SIG-M5 treated with dmso at 0.1 percent for 504 hours (cell line): ENCODE measurements at regions not wholly inside any gene's neighbourhood (a gene's known extent, or its start where the extent isn't known, plus 50 kb on each side); places are given as distances from the start of the nearest gene placed in this dataset.
"Not testable (repeated sequence)": the region's sequence is repeated elsewhere in the genome, so short reads cannot be mapped to it uniquely, and the experiment has no call there.

Source experiments
- DNase-seq: peaks from one replicate; lab custom pipeline; 2025; ENCODE audit not compliant: unreplicated experiment; lab: John Stamatoyannopoulos, UW

DNA sequence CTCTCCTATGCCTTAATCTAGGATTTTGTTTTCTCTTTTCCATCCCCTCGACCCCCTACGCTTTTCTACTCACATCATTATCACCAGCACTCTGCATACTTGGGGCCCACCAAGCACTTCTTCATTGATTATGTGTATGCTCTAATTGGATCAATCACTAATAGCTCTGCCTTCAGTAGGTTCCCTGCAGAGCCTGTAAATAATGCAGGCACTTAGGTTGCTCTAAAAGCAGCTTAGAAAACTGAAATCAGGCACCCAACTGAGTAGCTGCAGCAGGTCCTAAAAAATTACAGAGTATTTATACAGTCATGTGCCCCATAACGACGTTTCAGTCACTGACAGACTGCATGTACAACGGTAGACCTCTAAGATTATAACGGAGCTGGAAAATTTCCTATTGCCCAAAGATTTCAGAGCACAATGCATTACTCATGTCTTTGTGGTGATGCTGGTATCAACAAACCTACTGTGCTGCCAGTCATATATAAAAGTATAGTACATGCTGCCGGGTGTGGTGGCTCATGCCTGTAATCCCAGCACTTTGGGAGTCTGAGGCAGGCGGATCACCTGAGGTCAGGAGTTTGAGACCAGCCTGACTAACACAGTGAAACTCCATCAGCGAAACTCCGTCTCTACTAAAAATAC, 280.4 kb downstream of the HS3ST3B1 start:
- no peak for DNase-seq

DNA sequence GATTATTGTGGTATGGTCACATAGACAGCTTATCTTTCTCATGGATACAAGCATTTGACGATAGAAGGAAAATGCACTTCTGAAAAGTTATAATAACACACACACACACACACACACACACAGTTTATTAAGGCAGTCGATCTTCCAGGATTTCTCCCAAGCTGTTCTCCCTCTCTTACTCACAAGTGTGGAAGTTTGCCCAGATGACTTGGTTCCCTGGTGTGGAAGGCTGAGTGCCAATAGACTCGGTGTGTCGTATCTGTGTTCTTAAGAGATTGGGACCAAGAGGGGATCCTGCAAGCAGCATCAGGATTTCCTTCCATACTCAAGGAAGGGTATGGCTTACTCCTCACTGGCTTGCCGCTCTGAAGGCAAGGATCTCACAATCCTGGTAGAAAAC, 279.6 kb downstream of the HS3ST3B1 start:
- no peak for DNase-seq

DNA sequence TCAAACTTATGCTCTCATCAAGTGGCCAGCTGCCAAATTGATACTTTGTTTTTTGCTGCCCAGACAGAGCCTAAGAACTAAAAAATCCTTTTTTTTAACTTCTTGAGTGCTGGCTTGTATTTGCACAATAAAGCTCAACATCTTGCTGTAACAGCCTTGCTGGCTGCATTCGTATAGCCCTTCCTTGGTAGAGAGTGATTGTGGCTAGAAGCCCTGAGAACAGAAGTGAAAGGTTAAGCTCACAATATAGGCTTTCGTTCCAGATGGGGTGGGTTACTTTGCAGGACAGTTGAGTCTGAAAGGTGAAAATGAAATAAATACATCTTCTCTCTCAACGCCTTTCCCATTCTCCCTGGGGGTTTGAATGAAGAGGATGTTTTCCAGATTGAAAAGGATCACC, 278.8 kb downstream of the HS3ST3B1 start:
- DNase-seq, result no peak

DNA sequence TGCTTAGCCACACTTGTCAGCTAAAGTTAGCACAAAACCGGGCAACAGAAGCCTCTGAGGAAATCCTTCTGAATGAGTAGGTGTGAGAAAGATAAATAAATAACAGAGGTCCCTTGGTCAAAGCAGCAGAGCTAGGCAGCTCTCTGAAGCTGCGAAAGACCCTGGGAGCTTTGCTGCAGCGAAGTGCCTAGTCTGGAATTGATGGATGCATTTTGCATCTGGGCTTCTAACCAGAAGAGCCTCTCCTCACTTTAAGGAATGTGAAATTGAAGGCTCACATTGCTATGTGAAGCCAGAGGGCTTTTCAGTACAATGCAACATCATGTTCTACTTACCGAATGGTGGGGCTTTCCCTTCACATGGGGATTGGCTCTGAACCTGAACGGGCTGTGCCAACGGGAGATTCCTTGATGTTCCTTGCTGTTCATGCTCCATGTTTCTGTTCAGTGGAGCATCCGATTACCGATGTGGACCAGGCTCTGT, 274.6 kb downstream of the HS3ST3B1 start:
- DNase-seq, result no peak

DNA sequence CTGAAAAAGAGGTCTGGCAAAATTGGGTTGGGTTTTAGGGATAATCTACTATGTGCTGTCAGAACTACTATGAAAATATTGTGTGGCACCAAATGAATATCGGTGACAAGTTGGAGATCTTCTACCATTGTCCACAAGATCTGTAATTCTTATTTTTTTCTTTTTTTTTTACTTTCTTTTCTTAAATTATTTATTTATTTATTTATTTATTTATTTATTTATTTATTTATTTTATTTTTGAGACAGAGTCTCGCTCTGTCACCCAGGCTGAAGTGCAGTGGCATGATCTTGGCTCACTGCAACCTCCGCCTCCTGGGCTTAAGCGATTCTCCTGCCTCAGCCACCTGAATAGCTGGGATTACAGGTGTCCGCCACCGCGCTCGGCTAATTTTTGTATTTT, 259.4 kb downstream of the HS3ST3B1 start:
- not testable (repeated sequence) for DNase-seq

DNA sequence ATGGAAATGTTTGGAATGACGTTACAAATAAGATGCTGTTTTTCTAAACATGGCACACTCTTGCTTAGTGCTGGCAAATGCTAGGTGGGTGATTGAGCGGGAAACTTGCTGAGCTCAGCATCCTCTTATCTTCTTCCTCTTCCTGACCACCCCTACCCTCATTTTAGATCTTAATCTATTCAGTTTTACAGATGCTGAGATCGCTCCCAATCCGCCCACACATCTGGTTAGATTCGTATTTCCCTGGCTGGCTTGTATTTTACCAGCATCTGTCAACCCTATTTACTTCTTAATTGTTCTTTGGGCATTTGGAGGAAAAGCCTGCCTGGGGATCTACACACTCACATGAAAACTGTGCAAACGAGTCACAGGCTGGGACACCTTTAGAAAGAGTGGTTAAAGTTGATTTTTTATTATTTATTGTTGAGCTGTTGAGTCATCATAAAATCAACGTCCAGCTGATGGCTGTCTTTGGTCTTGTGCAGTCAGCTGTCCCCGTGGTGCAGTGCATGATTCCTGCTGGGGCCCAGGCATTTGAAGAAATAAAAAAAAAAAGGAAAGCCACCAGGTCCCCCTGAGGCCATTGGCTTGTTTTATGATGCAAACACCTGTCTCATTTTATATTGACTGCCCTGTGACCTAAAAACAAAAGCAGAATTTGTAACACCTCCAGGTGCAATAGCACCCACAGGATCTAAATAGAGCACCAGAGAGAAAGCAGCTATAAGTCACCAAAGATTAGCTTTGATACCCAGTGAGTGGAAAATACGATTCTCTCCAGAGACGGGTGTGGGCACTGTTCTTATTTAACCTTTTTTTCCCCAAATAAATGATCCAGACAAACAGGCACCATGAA, 258.6 kb downstream of the HS3ST3B1 start:
- no peak for DNase-seq

DNA sequence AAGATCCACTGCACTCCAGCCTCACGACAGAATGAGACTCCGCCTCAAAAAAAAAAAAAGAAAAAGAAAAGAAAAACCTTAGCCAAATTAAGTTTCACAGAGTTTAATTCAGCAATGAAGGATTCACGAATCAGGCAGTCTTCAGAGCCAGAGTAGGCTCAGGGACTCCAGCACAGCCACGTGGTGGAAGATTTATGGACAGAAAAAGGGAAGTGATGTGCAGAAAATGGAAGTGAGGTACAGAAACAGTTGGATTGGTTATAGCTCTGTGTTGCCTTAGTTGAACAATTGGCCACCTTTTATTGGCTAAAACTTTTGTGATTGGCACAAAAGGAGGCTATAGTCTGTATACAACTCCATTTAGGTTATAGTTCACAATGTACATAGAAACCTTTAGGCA, 256.6 kb downstream of the HS3ST3B1 start:
- DNase-seq, result peak; percentile 18

DNA sequence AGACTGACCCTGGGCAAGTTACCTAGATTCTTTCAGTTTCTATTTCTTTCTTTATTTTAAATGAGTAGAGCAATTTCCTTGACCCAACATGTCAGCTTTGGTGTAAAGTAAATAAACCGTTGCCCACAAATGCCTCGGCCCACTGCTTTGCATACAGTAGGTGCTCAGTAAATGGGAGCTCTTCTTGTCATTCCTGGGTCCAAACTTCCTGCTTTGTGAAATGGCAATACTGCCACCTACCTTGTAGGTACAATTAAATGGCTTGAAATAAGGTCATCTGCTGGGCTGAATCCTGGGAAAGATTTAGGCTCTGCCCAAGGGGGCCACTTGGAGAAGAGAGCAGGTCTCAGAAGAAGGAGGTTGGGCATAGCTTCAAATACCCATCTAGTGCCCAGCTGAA, 253.0 kb downstream of the HS3ST3B1 start:
- DNase-seq, result no peak

DNA sequence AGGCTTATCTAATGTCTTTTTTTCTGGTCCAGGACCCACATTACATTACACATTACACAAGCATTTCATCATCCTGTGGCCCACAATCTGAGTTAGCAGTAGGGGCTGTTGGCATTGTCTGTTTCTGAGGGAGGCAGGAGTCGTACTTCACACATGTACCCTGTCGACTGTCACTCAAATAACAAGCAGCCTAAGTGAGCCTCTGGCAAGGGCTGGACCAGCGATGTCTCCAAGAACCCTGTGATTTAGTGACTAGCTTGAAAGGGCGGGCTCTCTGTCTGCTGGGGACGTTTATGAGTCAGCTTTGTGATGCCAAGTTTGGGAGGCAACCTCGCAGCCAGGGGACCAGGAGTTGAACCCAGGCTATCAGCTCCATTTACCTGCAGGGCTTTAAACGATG, 251.4 kb downstream of the HS3ST3B1 start:
- no peak for DNase-seq

DNA sequence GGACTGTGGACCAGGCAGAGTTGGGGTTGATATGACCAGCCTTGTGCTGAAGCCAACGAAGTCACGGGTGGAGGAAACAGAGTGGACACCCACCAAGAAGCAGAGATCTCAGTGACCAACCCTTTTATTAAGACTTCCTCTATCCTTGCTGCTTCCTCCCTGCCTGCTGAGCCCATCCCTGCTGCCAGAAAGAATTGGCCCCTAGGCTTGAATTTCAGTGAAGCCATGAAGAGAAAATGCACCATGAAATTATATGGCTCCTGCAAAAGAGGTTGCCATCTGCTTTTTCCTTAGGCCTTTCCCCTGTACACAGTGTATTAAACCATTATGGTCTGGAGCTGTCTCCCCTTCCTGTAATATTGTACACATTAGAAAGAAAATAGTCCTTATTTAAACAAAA, 246.7 kb downstream of the HS3ST3B1 start:
- no peak for DNase-seq

DNA sequence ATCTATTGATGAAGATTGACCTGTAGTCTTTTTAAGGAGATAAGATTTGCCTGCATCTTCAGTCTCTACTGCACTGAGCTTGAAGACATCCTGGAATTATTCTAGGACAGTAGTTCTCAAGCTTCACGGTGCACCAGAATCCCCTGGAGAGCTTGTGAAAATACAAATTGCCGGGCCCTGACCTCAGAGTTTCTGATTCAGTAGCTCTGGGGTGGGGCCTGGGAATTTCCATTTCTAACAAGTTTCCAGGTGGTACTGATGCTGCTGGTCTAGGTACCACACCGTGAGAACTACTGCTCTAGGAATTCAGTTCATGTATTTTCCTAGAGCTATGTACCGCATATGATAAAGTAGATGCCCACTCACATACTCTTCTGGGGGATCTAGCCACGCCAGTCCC, 246.1 kb downstream of the HS3ST3B1 start:
- DNase-seq, result no peak

DNA sequence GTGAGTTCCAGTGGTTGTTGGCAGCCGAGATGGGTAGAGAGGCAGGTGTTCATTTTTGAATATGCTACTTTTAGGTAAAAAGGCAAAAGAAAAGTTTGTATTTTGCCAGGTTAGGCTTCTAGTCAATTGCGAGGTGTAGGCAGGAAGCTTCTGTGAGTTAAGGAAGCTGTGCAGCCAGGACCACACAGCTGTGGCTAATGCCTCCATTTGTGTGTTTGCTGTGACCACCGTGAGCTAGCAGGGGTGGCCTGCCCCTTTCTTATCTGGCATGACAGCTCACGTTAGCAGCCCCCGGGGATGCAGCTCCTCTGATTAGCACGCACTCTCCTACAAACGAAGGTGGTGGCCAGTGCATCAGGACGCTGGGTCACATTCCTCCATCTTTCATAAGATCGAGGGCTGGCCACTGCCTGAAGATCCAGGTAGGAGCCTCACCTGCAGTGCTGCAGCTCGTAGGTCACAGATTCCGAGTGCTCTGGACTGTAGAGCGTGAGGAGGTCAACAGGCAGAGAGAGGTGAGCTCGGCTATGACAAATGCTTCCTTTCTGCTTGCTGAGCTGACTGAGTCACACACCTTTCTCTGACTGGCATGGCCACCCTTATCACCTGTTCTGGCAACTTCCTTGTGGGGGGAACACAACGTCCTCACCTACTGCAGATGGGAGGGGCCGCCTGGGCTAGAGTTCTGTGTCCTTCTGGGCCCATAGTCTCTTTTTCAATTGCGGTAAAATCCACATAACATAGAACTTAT, 244.4 kb downstream of the HS3ST3B1 start:
- no peak for DNase-seq

DNA sequence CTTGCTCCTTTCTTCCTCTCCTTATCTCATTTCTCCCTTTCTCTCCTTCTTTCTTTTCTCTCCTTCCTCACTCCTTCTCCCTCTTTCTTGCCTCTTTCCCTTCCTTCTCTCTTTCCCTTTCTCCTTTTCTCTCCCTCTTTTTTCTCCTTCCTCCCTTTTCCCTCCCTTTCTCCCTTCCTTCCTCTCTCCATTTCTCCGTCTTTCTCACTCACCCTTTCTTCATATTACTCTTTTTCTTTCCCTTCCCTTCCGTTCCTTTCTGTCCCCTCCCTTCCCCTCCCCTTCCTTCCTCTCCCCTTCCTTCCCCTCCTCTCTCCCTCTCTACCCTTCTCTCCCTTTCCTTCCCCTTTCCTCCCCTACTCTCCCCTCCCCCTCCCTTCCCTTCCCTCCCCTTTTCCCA, 240.8 kb downstream of the HS3ST3B1 start:
- no peak for DNase-seq

DNA sequence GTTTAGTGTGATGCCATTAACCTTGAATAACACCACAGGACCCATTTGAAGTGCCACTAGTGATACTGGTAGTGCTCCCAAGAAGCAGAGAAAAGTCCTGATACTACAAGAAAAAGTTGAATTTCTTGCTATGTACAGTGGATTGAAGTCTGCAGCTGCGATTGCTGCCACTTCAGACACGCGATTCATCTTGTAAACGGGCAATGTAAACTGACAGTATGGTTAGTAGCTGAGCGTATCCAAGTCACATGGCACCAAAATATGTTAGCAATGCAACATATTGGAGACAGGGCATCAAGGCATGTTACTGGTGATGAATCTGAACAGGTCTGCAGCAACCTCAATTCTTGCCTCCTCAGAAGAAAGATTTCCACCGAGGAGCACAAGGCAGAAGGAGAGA, 238.9 kb downstream of the HS3ST3B1 start:
- no peak for DNase-seq

DNA sequence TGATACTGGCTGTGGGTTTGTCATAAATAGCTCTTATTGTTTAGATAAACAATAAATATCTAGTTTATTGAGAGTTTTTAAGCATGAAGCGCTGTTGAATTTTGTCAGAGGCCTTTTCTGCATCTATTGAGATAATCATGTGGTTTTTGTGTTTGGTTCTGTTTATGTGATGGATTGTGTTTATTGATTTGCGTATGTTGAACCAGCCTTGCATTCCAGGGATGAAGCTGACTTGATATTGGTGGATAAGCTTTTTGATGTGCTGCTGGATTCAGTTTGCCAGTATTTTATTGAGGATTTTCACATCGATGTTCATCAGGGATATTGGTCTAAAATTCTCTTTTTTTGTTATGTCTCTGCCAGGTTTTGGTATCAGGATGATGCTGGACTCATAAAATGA, 231.4 kb downstream of the HS3ST3B1 start:
- DNase-seq, result not testable (repeated sequence)

DNA sequence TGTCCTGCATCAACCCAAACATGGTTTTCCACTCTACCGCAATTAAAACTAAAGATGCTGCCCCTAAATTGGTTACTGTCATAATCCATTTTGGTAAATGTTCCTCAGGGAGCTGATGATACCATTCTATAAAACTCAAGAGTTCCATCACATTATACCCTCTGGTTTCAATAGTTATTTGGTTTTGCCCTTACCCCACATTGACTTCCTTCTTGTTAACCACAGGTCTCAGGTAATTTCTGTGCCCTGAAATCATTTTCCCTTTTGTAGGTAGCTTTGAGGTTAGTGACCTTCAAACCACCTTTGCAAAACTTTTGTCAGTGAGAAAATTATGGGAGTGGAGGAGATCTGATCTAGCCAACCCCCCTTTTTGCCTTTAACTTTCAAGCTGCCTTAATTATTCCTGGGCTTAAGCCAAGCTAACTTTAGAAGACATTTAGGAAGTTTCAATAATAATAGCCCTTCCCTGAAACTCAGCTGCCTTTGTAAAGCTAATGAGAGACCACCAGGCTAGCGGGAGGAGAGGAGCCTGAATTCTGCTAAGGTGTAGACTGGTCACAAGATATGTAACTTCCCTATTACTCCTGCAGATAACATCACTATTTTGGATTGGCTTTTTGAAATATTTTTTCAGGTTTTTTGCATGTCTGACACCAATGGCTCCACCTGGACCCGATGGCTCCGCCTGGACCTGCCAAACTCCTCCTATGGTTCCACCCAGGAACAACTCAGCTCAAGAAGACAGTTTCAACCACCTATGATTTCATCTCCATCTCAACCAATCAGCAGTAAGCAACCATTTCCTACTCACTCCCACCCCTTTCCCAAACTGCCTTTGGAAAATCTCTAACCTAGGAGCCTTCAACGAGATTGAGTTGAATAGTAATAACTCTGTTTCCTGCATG, 224.9 kb downstream of the HS3ST3B1 start:
- DNase-seq, result no peak

DNA sequence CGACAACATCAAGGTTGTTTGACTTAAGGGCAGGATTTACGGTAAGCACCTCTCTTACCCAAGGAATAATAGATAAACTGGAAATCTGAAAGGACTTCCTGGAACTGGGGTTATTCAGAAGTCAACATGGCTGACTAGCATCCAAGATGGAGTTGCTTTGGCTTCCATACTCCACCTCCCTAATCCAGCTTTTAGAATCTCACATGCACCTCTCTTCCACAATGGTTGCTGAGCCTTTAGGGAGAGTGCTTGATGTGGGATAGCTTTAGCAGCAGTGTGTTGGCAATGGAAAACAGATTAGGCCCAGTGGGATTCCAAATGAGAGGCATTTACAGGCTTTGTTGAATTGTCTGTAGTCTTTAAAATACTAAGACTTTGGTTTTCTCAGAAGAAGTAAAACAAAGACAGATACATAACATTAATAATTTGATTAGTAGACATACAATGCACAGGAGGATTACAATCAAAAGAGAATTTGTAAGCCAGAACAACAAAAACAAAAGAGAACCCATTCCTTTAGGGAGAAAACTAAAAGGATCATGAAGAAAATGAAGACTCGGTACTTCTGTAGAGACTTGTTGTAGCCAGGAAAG, 222.0 kb downstream of the HS3ST3B1 start:
- DNase-seq, result no peak

DNA sequence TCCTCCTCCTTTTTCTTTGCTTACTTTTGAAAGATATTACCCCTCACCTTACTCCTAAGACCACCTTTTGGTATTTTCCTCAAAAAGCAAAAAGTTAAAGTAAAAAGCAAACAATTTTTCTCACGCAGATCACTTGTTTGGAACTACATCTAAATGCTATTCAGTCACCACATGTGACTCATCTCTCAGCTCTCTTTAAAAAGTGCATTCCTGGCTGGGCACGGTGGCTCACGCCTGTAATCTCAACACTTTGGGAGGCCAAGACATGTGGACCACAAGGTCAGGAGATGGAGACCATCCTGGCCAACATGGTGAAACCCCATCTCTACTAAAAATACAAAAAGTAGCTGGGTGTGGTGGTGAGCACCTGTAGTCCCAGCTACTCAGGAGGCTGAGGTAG, 218.0 kb downstream of the HS3ST3B1 start:
- DNase-seq, result not testable (repeated sequence)

DNA sequence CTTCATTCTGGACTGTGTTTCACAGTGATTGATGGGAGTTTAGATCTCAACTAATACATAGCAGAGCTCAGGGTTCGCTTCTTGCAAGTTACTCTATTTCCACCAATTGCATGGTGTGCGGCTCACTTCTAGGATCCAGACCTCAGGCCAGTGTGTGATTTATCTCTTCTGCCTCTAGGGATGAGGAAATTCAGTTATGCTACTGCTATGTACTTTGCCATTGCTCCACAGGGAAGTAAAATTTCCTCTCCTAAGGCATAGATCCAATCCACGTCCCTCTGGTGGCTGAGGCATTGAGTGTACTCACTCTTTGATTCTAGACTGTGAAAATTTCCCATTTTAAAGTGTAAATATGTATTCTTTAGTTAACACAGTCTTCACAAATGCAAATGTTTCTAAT, 214.1 kb downstream of the HS3ST3B1 start:
- peak; percentile 4 for DNase-seq

DNA sequence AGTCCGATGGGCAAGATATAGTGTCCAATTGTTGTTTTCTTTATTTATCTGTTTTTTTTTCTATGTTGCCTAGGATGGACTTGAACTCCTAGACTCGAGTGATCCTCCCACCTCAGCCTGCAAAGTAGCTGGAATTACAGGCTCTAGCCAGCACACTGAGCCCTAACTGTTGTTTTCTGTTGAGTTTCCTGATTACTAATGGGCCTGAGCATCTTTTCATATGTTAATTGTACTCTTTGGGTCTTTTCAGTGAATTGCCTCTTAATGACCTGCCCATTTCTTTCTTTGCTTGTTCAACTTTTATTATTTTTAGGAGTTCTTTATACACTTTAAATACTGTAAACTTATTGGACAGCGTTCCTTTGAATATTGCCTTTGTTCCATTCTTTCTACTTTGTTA, 213.0 kb downstream of the HS3ST3B1 start:
- no peak for DNase-seq
